ENCODE measurements at regions not wholly inside any gene's neighbourhood (a gene's known extent, or its start where the extent isn't known, plus 50 kb on each side); places are given as distances from the start of the nearest gene placed in this dataset.
"Not testable (repeated sequence)": the region's sequence is repeated elsewhere in the genome, so short reads cannot be mapped to it uniquely, and the experiment has no call there.

GRCh38 chr20:26251376-26251775, 554.7 kb upstream of the ZNF337 start:
- H3K36me3 ChIP-seq (replicated peaks; ENCODE audit: insufficient read depth, low read length); H3K27ac ChIP-seq (ENCODE audit: low read length); H3K9ac ChIP-seq (ENCODE audit: low read length); H3K4me1 ChIP-seq (ENCODE audit: low read length); H3K4me3 ChIP-seq (ENCODE audit: low read length); H3K4me2 ChIP-seq (ENCODE audit: low read depth, low read length); H3K27me3 ChIP-seq (replicated peaks; ENCODE audit: insufficient read depth, low read length); H3K79me2 ChIP-seq (ENCODE audit: low read length); H3F3A ChIP-seq (ENCODE audit: insufficient read depth, low read length); H2AFZ ChIP-seq (ENCODE audit: low read length); H3K9me3 ChIP-seq (replicated peaks; ENCODE audit: insufficient read depth, low read length); DNase-seq; H4K20me1 ChIP-seq (ENCODE audit: insufficient read depth, low read length); H3K9me2 ChIP-seq (replicated peaks; ENCODE audit: insufficient read depth, low read length): not testable (repeated sequence)

- not testable (repeated sequence) for H3K79me2 ChIP-seq (ENCODE audit: low read length); H3K27ac ChIP-seq (ENCODE audit: low read length); H3F3A ChIP-seq (ENCODE audit: insufficient read depth, low read length); H3K4me3 ChIP-seq (ENCODE audit: low read length); H3K9me2 ChIP-seq (replicated peaks; ENCODE audit: insufficient read depth, low read length); H3K9ac ChIP-seq (ENCODE audit: low read length); H4K20me1 ChIP-seq (ENCODE audit: insufficient read depth, low read length); DNase-seq; H3K4me1 ChIP-seq (ENCODE audit: low read length); H2AFZ ChIP-seq (ENCODE audit: low read length); H3K27me3 ChIP-seq (replicated peaks; ENCODE audit: insufficient read depth, low read length); H3K36me3 ChIP-seq (replicated peaks; ENCODE audit: insufficient read depth, low read length); H3K4me2 ChIP-seq (ENCODE audit: low read depth, low read length); H3K9me3 ChIP-seq (replicated peaks; ENCODE audit: insufficient read depth, low read length)
These were observed 553.8 kb upstream of the ZNF337 start for GRCh38 chr20:26250249-26251114.

GRCh38 chr20:26243731-26244130, 547.1 kb upstream of the ZNF337 start:
- Histone ChIP-seq H3K36me3 (replicated peaks; ENCODE audit: insufficient read depth, low read length) (no peaks in the 10 kb centered on the region), H3K79me2 (ENCODE audit: low read length) (no peaks in the 10 kb centered on the region), H2AFZ (ENCODE audit: low read length) (peak overlapping the region; percentile 16; the same call in 1 of the 2 replicates), H4K20me1 (ENCODE audit: insufficient read depth, low read length) (no peaks in the 10 kb centered on the region), H3K9ac (ENCODE audit: low read length) (no peak overlapping the region), H3K27me3 (replicated peaks; ENCODE audit: insufficient read depth, low read length) (no peaks in the 10 kb centered on the region), H3K27ac (ENCODE audit: low read length) (no peak overlapping the region), H3K4me1 (ENCODE audit: low read length) (0 out of 2 replicates have a peak, but pooled peaks cover 4% of the 10 kb centered on the region), H3F3A (ENCODE audit: insufficient read depth, low read length) (no peaks in the 10 kb centered on the region), H3K9me2 (replicated peaks; ENCODE audit: insufficient read depth, low read length) (no peaks in the 10 kb centered on the region), H3K4me3 (ENCODE audit: low read length) (peak overlapping the region; percentile 16; the same call in 1 of the 2 replicates), H3K9me3 (replicated peaks; ENCODE audit: insufficient read depth, low read length) (no peaks in the 10 kb centered on the region), H3K4me2 (ENCODE audit: low read depth, low read length) (peak overlapping the region; percentile 52)
- peak; percentile 15 for DNase-seq
- TF ChIP-seq CTCF (IDR thresholded peaks at IDR 0.05; ENCODE audit: low read length): no peak
- TF ChIP-seq EZH2phosphoT487 (IDR thresholded peaks at IDR 0.05; ENCODE audit: low read length): no peak
- TF ChIP-seq EZH2 (optimal IDR thresholded peaks at IDR 0.05; ENCODE audit: low read depth, low read length): no peak

GRCh38 chr20:26220609-26221008, 524.0 kb upstream of the ZNF337 start:
- H3K9me3 ChIP-seq (replicated peaks; ENCODE audit: insufficient read depth, low read length); H3K4me2 ChIP-seq (ENCODE audit: low read depth, low read length); H3K4me3 ChIP-seq (ENCODE audit: low read length); H2AFZ ChIP-seq (ENCODE audit: low read length); H3K79me2 ChIP-seq (ENCODE audit: low read length); H3K36me3 ChIP-seq (replicated peaks; ENCODE audit: insufficient read depth, low read length); H3K9me2 ChIP-seq (replicated peaks; ENCODE audit: insufficient read depth, low read length); H4K20me1 ChIP-seq (ENCODE audit: insufficient read depth, low read length); DNase-seq; H3K4me1 ChIP-seq (ENCODE audit: low read length); H3F3A ChIP-seq (ENCODE audit: insufficient read depth, low read length); H3K27ac ChIP-seq (ENCODE audit: low read length); H3K27me3 ChIP-seq (replicated peaks; ENCODE audit: insufficient read depth, low read length); H3K9ac ChIP-seq (ENCODE audit: low read length): not testable (repeated sequence)

- H3K9me3 ChIP-seq (replicated peaks; ENCODE audit: insufficient read depth, low read length); H3F3A ChIP-seq (ENCODE audit: insufficient read depth, low read length); H4K20me1 ChIP-seq (ENCODE audit: insufficient read depth, low read length); H3K4me1 ChIP-seq (ENCODE audit: low read length); H3K9me2 ChIP-seq (replicated peaks; ENCODE audit: insufficient read depth, low read length); H3K27me3 ChIP-seq (replicated peaks; ENCODE audit: insufficient read depth, low read length); H3K27ac ChIP-seq (ENCODE audit: low read length); H2AFZ ChIP-seq (ENCODE audit: low read length); DNase-seq; H3K9ac ChIP-seq (ENCODE audit: low read length); H3K4me2 ChIP-seq (ENCODE audit: low read depth, low read length); H3K4me3 ChIP-seq (ENCODE audit: low read length); H3K79me2 ChIP-seq (ENCODE audit: low read length); H3K36me3 ChIP-seq (replicated peaks; ENCODE audit: insufficient read depth, low read length): not testable (repeated sequence)
These were observed 522.9 kb upstream of the ZNF337 start for GRCh38 chr20:26219546-26219945.

Measured in MM.1S (cell line).